Progenitor cell of endocrine pancreas (in vitro differentiated cells): ENCODE measurements at regions not wholly inside any gene's neighbourhood (a gene's known extent, or its start where the extent isn't known, plus 50 kb on each side); places are given as distances from the start of the nearest gene placed in this dataset.

Experiments used
- DNase-seq: peaks from one replicate; pipeline ENCODE4 v3.0.0; 2021; ENCODE audit warnings: low spot score; ENCODE audit not compliant: unreplicated experiment
- H3K27ac Mint-ChIP-seq: 2 replicates; pipeline ENCODE4 v1.8.0; 2021; ENCODE audit warnings: mild to moderate bottlenecking, moderate library complexity, mixed read lengths
- H3K27me3 Mint-ChIP-seq: 2 replicates; pipeline ENCODE4 v1.8.0; 2021; ENCODE audit warnings: mixed read lengths
- H3K36me3 Mint-ChIP-seq: 2 replicates; pipeline ENCODE4 v1.8.0; 2022; ENCODE audit warnings: mixed read lengths; ENCODE audit not compliant: insufficient read depth
- H3K4me1 Mint-ChIP-seq: 2 replicates; pipeline ENCODE4 v1.8.0; 2021; ENCODE audit warnings: low read depth, mixed read lengths
- H3K4me3 Mint-ChIP-seq: 2 replicates; pipeline ENCODE4 v1.8.0; 2021; ENCODE audit warnings: low read depth, mild to moderate bottlenecking, moderate library complexity, mixed read lengths
- H3K9me3 Mint-ChIP-seq: 2 replicates; pipeline ENCODE4 v1.8.0; 2021; ENCODE audit warnings: low read depth, mixed read lengths
- TF ChIP-seq, protein P1 (sequence below): fragments of 200-600 bp; sonication (generic); IDR thresholded peaks from one replicate; pipeline ENCODE4 v1.5.0; 2021; ENCODE audit warnings: antibody characterized with exemption, mild to moderate bottlenecking; ENCODE audit not compliant: unreplicated experiment

DNA sequence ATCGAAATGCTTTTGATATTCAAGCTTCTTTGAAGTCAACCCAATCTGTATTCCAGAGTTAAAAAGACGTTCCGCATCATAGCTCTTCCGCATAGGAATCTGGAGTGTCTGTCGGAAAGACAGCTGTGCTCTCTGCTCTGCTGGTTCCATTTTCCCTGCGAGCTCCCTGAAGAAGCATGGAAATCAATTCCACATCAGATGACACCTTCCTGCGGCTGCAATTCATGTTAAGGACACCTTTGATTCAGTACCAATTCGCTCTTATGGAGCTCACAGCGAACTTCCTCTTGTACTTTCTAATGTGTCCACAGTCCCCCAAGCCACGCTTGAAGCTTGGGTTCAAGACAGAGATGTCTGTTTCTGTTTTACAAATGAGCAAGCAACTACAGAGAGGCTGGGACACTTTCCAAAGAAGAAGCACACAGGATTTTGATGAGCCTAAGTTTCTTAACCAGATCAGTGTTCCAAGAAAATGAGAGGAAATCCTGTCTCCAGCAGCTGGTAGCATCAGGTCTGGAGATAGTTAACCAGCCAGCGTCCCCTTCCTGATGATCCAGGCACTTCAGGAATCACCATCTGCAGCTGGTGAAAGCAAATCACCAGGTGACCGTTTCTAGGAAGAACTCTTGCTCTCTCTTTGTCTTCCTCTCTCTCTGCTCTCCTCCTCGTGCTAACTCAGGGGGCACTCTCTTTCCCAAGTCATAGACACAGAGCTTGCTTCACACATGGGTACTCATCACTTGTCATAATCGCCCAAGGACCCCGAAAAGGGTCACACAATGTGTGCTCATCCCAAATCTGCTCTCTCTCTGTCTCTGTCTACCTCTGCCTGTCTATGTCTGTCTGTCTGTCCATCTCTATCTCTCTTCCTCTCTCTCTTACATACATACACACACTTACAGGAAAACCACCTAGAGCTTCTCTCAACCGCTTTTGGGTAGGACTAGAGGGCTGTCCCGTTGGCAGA is 281.8 kb downstream of the FAM43A start:
- H3K4me3 Mint-ChIP-seq = no peak overlapping the region
- no peaks in the 10 kb centered on the region for H3K36me3 Mint-ChIP-seq

DNA sequence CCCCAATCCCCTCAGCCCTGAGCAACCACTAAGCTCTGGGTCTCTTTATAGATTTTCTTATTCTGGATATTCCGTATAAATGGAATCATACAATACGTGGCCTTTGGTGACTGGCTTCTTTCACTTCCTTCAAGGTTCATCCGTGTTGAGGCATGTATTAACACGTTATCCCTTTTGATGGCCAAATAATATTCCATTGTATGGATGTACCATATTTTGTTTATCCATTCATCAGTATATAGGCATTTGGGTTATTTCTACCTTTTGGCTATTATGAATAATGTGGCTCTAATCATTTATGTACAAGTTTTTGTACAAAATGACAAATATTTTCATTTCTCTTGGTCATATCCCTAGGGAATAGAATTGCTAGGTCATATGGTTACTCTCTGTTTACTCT is 284.4 kb downstream of the FAM43A start:
- peaks cover 4% of the 10 kb centered on the region for H3K9me3 Mint-ChIP-seq
- H3K4me1 Mint-ChIP-seq = no peaks in the 10 kb centered on the region
- H3K27ac Mint-ChIP-seq = no peak overlapping the region
- H3K36me3 Mint-ChIP-seq = no peaks in the 10 kb centered on the region
- DNase-seq = no peak
- TF ChIP-seq, protein P1, sequence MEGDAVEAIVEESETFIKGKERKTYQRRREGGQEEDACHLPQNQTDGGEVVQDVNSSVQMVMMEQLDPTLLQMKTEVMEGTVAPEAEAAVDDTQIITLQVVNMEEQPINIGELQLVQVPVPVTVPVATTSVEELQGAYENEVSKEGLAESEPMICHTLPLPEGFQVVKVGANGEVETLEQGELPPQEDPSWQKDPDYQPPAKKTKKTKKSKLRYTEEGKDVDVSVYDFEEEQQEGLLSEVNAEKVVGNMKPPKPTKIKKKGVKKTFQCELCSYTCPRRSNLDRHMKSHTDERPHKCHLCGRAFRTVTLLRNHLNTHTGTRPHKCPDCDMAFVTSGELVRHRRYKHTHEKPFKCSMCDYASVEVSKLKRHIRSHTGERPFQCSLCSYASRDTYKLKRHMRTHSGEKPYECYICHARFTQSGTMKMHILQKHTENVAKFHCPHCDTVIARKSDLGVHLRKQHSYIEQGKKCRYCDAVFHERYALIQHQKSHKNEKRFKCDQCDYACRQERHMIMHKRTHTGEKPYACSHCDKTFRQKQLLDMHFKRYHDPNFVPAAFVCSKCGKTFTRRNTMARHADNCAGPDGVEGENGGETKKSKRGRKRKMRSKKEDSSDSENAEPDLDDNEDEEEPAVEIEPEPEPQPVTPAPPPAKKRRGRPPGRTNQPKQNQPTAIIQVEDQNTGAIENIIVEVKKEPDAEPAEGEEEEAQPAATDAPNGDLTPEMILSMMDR = no peak
- no peak overlapping the region for H3K4me3 Mint-ChIP-seq
- peaks cover 33% of the 10 kb centered on the region for H3K27me3 Mint-ChIP-seq

More for the DNA sequence above, 281.8 kb downstream of the FAM43A start:
- TF ChIP-seq, protein P1 = no peak
- no peak overlapping the region for H3K27ac Mint-ChIP-seq
- peaks cover 4% of the 10 kb centered on the region for H3K9me3 Mint-ChIP-seq
- DNase-seq = no peak
- peaks cover 21% of the 10 kb centered on the region for H3K27me3 Mint-ChIP-seq
- no peaks in the 10 kb centered on the region for H3K4me1 Mint-ChIP-seq

DNA sequence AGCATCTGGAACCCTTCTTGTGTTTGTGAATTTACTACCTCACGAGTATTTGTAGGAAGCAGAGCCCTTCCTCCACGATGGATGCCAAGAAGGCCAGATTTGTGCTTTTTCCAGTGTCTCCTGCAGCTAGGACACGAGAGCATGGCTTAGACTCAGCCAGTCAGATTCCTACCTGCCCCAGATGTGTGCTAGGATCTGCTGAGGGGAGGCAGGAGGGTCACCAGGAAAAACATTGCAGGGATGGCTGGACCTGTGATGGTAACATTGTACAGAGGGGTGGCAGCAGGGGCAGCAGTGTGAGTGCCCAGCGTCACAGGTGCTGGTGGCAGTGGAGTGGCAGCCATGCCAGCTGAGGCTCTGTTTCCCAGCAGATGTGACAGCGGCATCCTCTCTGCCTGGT is 285.3 kb downstream of the FAM43A start:
- Mint-ChIP-seq H3K9me3 (peaks cover 4% of the 10 kb centered on the region), H3K4me3 (no peak overlapping the region)

DNA sequence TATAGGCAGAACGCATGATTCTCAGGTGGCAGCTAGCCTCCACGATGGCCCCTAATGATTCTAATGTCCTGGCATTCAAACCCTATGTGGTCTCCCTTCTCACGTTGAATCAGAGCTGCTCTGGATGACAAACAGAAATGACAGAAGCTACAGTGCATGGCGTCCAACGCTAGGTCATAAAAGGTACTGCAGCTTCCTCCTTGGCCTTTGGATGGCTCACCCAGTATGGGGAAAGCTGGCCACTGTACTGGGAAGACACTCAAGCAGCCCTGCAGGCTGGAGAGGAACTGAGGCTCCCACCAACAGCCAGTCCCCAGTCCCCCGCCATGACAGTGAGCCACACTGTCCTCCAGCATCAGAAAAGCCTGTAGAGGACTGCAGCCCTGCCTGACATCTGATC is 286.3 kb downstream of the FAM43A start:
- Mint-ChIP-seq H3K27ac (no peak overlapping the region), H3K4me1 (no peaks in the 10 kb centered on the region), H3K27me3 (peaks cover 33% of the 10 kb centered on the region), H3K9me3 (peaks cover 4% of the 10 kb centered on the region), H3K4me3 (no peak overlapping the region), H3K36me3 (no peaks in the 10 kb centered on the region)
- no peak for DNase-seq
- TF ChIP-seq, protein P1 = no peak

More for the DNA sequence above, 285.3 kb downstream of the FAM43A start:
- no peak for DNase-seq
- no peaks in the 10 kb centered on the region for H3K4me1 Mint-ChIP-seq
- H3K27me3 Mint-ChIP-seq = peaks cover 33% of the 10 kb centered on the region
- TF ChIP-seq, protein P1 = no peak
- no peak overlapping the region for H3K27ac Mint-ChIP-seq
- H3K36me3 Mint-ChIP-seq = no peaks in the 10 kb centered on the region

DNA sequence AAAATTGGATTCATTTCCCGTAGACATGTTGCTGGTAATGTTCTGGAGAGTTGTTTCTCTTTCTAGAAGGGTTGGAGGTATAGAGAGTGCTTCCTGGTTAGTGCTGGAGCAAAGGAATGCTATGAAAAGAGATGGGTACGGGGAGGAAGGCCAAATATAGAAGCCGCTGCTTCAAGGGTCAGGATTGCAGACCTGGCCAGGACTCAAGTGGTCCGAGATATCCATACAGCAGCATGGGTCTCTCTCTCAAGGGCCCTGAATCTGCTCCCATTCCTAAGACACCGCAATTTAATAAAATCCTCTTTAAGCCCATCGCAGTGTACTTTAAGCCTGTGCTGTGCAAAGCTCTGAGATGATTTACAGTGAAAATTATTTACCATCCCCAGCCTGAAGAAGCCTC is 287.0 kb downstream of the FAM43A start:
- Mint-ChIP-seq H3K9me3 (peaks cover 4% of the 10 kb centered on the region), H3K36me3 (no peaks in the 10 kb centered on the region)
- no peak for DNase-seq

More for the DNA sequence above, 287.0 kb downstream of the FAM43A start:
- H3K4me3 Mint-ChIP-seq = no peak overlapping the region
- TF ChIP-seq, protein P1 = no peak
- peaks cover 29% of the 10 kb centered on the region for H3K27me3 Mint-ChIP-seq
- H3K27ac Mint-ChIP-seq = no peak overlapping the region
- H3K4me1 Mint-ChIP-seq = no peaks in the 10 kb centered on the region
